ENCODE measurements at regions not wholly inside any gene's neighbourhood (a gene's known extent, or its start where the extent isn't known, plus 50 kb on each side); places are given as distances from the start of the nearest gene placed in this dataset.

GRCh38 chr2:195606179-195606578 lies 50.8 kb upstream of the SLC39A10 start:
- no peaks in the 10 kb centered on the region for H3K9me3 ChIP-seq (ENCODE audit: control insufficient read depth, low read length)
- H3K36me3 ChIP-seq (ENCODE audit: control insufficient read depth, insufficient read depth, low read length): no peaks in the 10 kb centered on the region

DNA sequence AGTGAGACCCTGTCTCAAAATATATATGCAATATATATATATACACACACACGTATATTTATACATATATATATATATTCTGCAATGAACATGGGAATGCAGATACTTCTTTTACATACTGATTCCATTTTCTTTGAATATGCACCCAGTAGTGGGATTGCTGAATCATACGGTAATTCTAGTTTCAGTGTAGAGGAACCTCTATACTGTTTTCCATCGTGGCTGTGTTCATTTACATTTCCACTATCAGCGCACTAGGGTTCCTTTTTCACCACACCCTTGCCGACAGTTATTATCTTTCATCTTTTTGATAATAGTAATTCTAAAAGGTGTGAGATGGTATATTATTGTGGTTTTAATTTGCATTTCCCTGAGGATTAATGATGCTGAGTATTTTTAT lies 52.3 kb upstream of the SLC39A10 start:
- Histone ChIP-seq H3K27ac (ENCODE audit: insufficient read depth, low read length, poor library complexity, severe bottlenecking) (no peak overlapping the region), H3K4me3 (ENCODE audit: insufficient read depth, low read depth, low read length, poor library complexity, severe bottlenecking) (no peak overlapping the region), H3K9me3 (ENCODE audit: control insufficient read depth, low read length) (no peaks in the 10 kb centered on the region), H3K4me1 (ENCODE audit: control insufficient read depth, insufficient read depth, low read length, poor library complexity, severe bottlenecking) (no peaks in the 10 kb centered on the region), H3K27me3 (replicated peaks; ENCODE audit: control insufficient read depth, insufficient read depth, low read length, poor library complexity, severe bottlenecking) (no peaks in the 10 kb centered on the region), H3K36me3 (ENCODE audit: control insufficient read depth, insufficient read depth, low read length) (no peaks in the 10 kb centered on the region)
- DNase-seq: no peak

More at GRCh38 chr2:195606179-195606578, 50.8 kb upstream of the SLC39A10 start:
- DNase-seq: no peak
- H3K4me1 ChIP-seq (ENCODE audit: control insufficient read depth, insufficient read depth, low read length, poor library complexity, severe bottlenecking): no peaks in the 10 kb centered on the region
- H3K27me3 ChIP-seq (replicated peaks; ENCODE audit: control insufficient read depth, insufficient read depth, low read length, poor library complexity, severe bottlenecking): no peaks in the 10 kb centered on the region
- H3K27ac ChIP-seq (ENCODE audit: insufficient read depth, low read length, poor library complexity, severe bottlenecking): no peak overlapping the region
- no peak overlapping the region for H3K4me3 ChIP-seq (ENCODE audit: insufficient read depth, low read depth, low read length, poor library complexity, severe bottlenecking)

- Histone ChIP-seq H3K27me3 (replicated peaks; ENCODE audit: control insufficient read depth, insufficient read depth, low read length, poor library complexity, severe bottlenecking) (no peaks in the 10 kb centered on the region), H3K9me3 (ENCODE audit: control insufficient read depth, low read length) (no peaks in the 10 kb centered on the region), H3K4me3 (ENCODE audit: insufficient read depth, low read depth, low read length, poor library complexity, severe bottlenecking) (no peak overlapping the region), H3K4me1 (ENCODE audit: control insufficient read depth, insufficient read depth, low read length, poor library complexity, severe bottlenecking) (no peaks in the 10 kb centered on the region), H3K36me3 (ENCODE audit: control insufficient read depth, insufficient read depth, low read length) (no peaks in the 10 kb centered on the region), H3K27ac (ENCODE audit: insufficient read depth, low read length, poor library complexity, severe bottlenecking) (no peak overlapping the region)
- no peak for DNase-seq
These were observed 53.0 kb upstream of the SLC39A10 start for GRCh38 chr2:195603998-195604397.

DNA sequence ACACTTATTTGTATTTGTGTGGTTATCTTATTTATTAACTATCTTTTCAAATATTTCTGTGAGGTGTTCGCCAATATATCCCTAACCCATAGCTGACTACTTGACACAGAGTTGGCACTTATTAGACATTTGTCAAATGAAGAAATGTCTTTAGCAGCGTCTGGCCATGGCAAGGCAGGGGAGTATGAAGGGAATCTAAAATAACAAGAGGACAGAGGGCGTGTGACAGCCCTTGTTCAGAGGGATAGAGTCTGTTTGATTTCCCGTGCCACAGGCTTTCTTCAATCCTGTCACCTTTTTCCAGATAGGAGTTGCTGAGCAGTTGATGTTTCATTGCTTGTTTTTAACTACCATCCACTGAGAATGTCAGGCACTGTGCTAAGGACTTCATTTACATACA lies 53.6 kb upstream of the SLC39A10 start:
- H3K4me3 ChIP-seq (ENCODE audit: insufficient read depth, low read depth, low read length, poor library complexity, severe bottlenecking): no peak overlapping the region
- no peak overlapping the region for H3K27ac ChIP-seq (ENCODE audit: insufficient read depth, low read length, poor library complexity, severe bottlenecking)
- no peaks in the 10 kb centered on the region for H3K4me1 ChIP-seq (ENCODE audit: control insufficient read depth, insufficient read depth, low read length, poor library complexity, severe bottlenecking)
- no peaks in the 10 kb centered on the region for H3K27me3 ChIP-seq (replicated peaks; ENCODE audit: control insufficient read depth, insufficient read depth, low read length, poor library complexity, severe bottlenecking)
- no peak for DNase-seq
- no peaks in the 10 kb centered on the region for H3K36me3 ChIP-seq (ENCODE audit: control insufficient read depth, insufficient read depth, low read length)
- no peaks in the 10 kb centered on the region for H3K9me3 ChIP-seq (ENCODE audit: control insufficient read depth, low read length)

- Histone ChIP-seq H3K27ac (ENCODE audit: insufficient read depth, low read length, poor library complexity, severe bottlenecking) (no peak overlapping the region), H3K36me3 (ENCODE audit: control insufficient read depth, insufficient read depth, low read length) (no peaks in the 10 kb centered on the region), H3K4me1 (ENCODE audit: control insufficient read depth, insufficient read depth, low read length, poor library complexity, severe bottlenecking) (no peaks in the 10 kb centered on the region), H3K27me3 (replicated peaks; ENCODE audit: control insufficient read depth, insufficient read depth, low read length, poor library complexity, severe bottlenecking) (no peaks in the 10 kb centered on the region), H3K9me3 (ENCODE audit: control insufficient read depth, low read length) (no peaks in the 10 kb centered on the region), H3K4me3 (ENCODE audit: insufficient read depth, low read depth, low read length, poor library complexity, severe bottlenecking) (no peak overlapping the region)
- DNase-seq: no peak
These were observed 54.3 kb upstream of the SLC39A10 start for GRCh38 chr2:195602687-195603086.

DNA sequence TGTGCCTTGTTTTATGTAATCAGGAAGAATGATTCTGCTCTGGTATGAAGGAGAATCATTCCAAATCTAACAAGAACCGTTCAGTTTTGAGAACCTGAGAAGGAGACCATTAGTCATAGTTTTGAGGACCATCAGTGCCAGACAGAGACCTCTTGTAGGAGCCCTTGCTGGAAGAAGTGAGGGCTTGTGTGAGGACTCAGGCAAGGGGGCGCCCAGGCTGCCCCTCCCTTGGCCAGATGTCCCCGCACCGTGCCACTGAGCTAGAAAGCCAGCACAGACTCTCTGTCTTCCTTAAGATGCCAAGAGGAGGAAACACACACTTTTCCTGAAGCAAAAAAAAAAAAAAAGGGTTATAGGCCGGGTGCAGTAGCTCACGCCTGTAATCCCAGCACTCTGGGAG lies 55.7 kb upstream of the SLC39A10 start:
- Histone ChIP-seq H3K36me3 (ENCODE audit: control insufficient read depth, insufficient read depth, low read length) (no peaks in the 10 kb centered on the region), H3K4me3 (ENCODE audit: insufficient read depth, low read depth, low read length, poor library complexity, severe bottlenecking) (no peak overlapping the region)
- DNase-seq: no peak

GRCh38 chr2:195600778-195601177 lies 56.2 kb upstream of the SLC39A10 start:
- H3K4me1 ChIP-seq (ENCODE audit: control insufficient read depth, insufficient read depth, low read length, poor library complexity, severe bottlenecking): no peaks in the 10 kb centered on the region
- H3K27me3 ChIP-seq (replicated peaks; ENCODE audit: control insufficient read depth, insufficient read depth, low read length, poor library complexity, severe bottlenecking): no peaks in the 10 kb centered on the region
- DNase-seq: no peak
- H3K4me3 ChIP-seq (ENCODE audit: insufficient read depth, low read depth, low read length, poor library complexity, severe bottlenecking): no peak overlapping the region
- no peaks in the 10 kb centered on the region for H3K36me3 ChIP-seq (ENCODE audit: control insufficient read depth, insufficient read depth, low read length)
- H3K27ac ChIP-seq (ENCODE audit: insufficient read depth, low read length, poor library complexity, severe bottlenecking): no peak overlapping the region
- no peaks in the 10 kb centered on the region for H3K9me3 ChIP-seq (ENCODE audit: control insufficient read depth, low read length)

More for the DNA sequence above, 55.7 kb upstream of the SLC39A10 start:
- Histone ChIP-seq H3K27ac (ENCODE audit: insufficient read depth, low read length, poor library complexity, severe bottlenecking) (no peak overlapping the region), H3K9me3 (ENCODE audit: control insufficient read depth, low read length) (no peaks in the 10 kb centered on the region), H3K4me1 (ENCODE audit: control insufficient read depth, insufficient read depth, low read length, poor library complexity, severe bottlenecking) (no peaks in the 10 kb centered on the region), H3K27me3 (replicated peaks; ENCODE audit: control insufficient read depth, insufficient read depth, low read length, poor library complexity, severe bottlenecking) (no peaks in the 10 kb centered on the region)

GRCh38 chr2:195596840-195597239 lies 60.2 kb upstream of the SLC39A10 start:
- Histone ChIP-seq H3K4me1 (ENCODE audit: control insufficient read depth, insufficient read depth, low read length, poor library complexity, severe bottlenecking) (no peaks in the 10 kb centered on the region), H3K4me3 (ENCODE audit: insufficient read depth, low read depth, low read length, poor library complexity, severe bottlenecking) (no peak overlapping the region), H3K27ac (ENCODE audit: insufficient read depth, low read length, poor library complexity, severe bottlenecking) (no peak overlapping the region), H3K9me3 (ENCODE audit: control insufficient read depth, low read length) (no peaks in the 10 kb centered on the region), H3K27me3 (replicated peaks; ENCODE audit: control insufficient read depth, insufficient read depth, low read length, poor library complexity, severe bottlenecking) (no peaks in the 10 kb centered on the region), H3K36me3 (ENCODE audit: control insufficient read depth, insufficient read depth, low read length) (no peaks in the 10 kb centered on the region)
- DNase-seq: no peak

- Histone ChIP-seq H3K9me3 (ENCODE audit: control insufficient read depth, low read length) (no peaks in the 10 kb centered on the region), H3K4me1 (ENCODE audit: control insufficient read depth, insufficient read depth, low read length, poor library complexity, severe bottlenecking) (no peaks in the 10 kb centered on the region), H3K4me3 (ENCODE audit: insufficient read depth, low read depth, low read length, poor library complexity, severe bottlenecking) (no peak overlapping the region), H3K36me3 (ENCODE audit: control insufficient read depth, insufficient read depth, low read length) (no peaks in the 10 kb centered on the region), H3K27ac (ENCODE audit: insufficient read depth, low read length, poor library complexity, severe bottlenecking) (no peak overlapping the region), H3K27me3 (replicated peaks; ENCODE audit: control insufficient read depth, insufficient read depth, low read length, poor library complexity, severe bottlenecking) (no peaks in the 10 kb centered on the region)
- no peak for DNase-seq
These were observed 61.2 kb upstream of the SLC39A10 start for GRCh38 chr2:195595825-195596224.

- no peak overlapping the region for H3K4me3 ChIP-seq (ENCODE audit: insufficient read depth, low read depth, low read length, poor library complexity, severe bottlenecking)
- H3K4me1 ChIP-seq (ENCODE audit: control insufficient read depth, insufficient read depth, low read length, poor library complexity, severe bottlenecking): no peaks in the 10 kb centered on the region
- H3K27me3 ChIP-seq (replicated peaks; ENCODE audit: control insufficient read depth, insufficient read depth, low read length, poor library complexity, severe bottlenecking): no peaks in the 10 kb centered on the region
- H3K9me3 ChIP-seq (ENCODE audit: control insufficient read depth, low read length): no peaks in the 10 kb centered on the region
- no peak for DNase-seq
- H3K36me3 ChIP-seq (ENCODE audit: control insufficient read depth, insufficient read depth, low read length): no peaks in the 10 kb centered on the region
- H3K27ac ChIP-seq (ENCODE audit: insufficient read depth, low read length, poor library complexity, severe bottlenecking): no peak overlapping the region
These were observed 61.9 kb upstream of the SLC39A10 start for GRCh38 chr2:195594919-195595694.
